ENCODE measurements at regions not wholly inside any gene's neighbourhood (a gene's known extent, or its start where the extent isn't known, plus 50 kb on each side); places are given as distances from the start of the nearest gene placed in this dataset.

- peaks cover 8% of the 10 kb centered on the region for H3K4me1 ChIP-seq (ENCODE audit: control insufficient read depth, insufficient read depth, low read length)
- no peak overlapping the region for H3K4me3 ChIP-seq (ENCODE audit: insufficient read depth, low read depth, low read length)
- H3K9me3 ChIP-seq (ENCODE audit: control insufficient read depth, low read length), result no peaks in the 10 kb centered on the region
- no peak overlapping the region for H3K27ac ChIP-seq (ENCODE audit: insufficient read depth, low read depth, low read length, poor library complexity, severe bottlenecking)
- H3K36me3 ChIP-seq (ENCODE audit: control insufficient read depth, insufficient read depth, low read length), result no peaks in the 10 kb centered on the region
- WGBS, 2 experiments, result 78 to 79% methylated on average over 4 of the region's 4 CpGs
- H3K27me3 ChIP-seq (ENCODE audit: control insufficient read depth, insufficient read depth, low read length, poor library complexity, severe bottlenecking), result no peaks in the 10 kb centered on the region
Observed at GRCh38 chr11:91817996-91818395, 406.6 kb upstream of the FAT3 start.

GRCh38 chr11:91813263-91813662 is 411.4 kb upstream of the FAT3 start:
- no peaks in the 10 kb centered on the region for H3K9me3 ChIP-seq (ENCODE audit: control insufficient read depth, low read length)

GRCh38 chr11:91810871-91811270 is 413.7 kb upstream of the FAT3 start:
- Histone ChIP-seq H3K4me1 (ENCODE audit: control insufficient read depth, insufficient read depth, low read length) (no peaks in the 10 kb centered on the region), H3K4me3 (ENCODE audit: insufficient read depth, low read depth, low read length) (no peak overlapping the region), H3K27ac (ENCODE audit: insufficient read depth, low read depth, low read length, poor library complexity, severe bottlenecking) (no peak overlapping the region), H3K36me3 (ENCODE audit: control insufficient read depth, insufficient read depth, low read length) (no peaks in the 10 kb centered on the region), H3K9me3 (ENCODE audit: control insufficient read depth, low read length) (no peaks in the 10 kb centered on the region), H3K27me3 (ENCODE audit: control insufficient read depth, insufficient read depth, low read length, poor library complexity, severe bottlenecking) (no peaks in the 10 kb centered on the region)
- 96 to 98% methylated on average over 3 of the region's 3 CpGs for whole genome bisulfite sequencing, 2 experiments

More at GRCh38 chr11:91813263-91813662, 411.4 kb upstream of the FAT3 start:
- Histone ChIP-seq H3K4me3 (ENCODE audit: insufficient read depth, low read depth, low read length) (no peak overlapping the region), H3K27me3 (ENCODE audit: control insufficient read depth, insufficient read depth, low read length, poor library complexity, severe bottlenecking) (no peaks in the 10 kb centered on the region), H3K36me3 (ENCODE audit: control insufficient read depth, insufficient read depth, low read length) (no peaks in the 10 kb centered on the region), H3K4me1 (ENCODE audit: control insufficient read depth, insufficient read depth, low read length) (peaks cover 3% of the 10 kb centered on the region), H3K27ac (ENCODE audit: insufficient read depth, low read depth, low read length, poor library complexity, severe bottlenecking) (no peak overlapping the region)

- no peaks in the 10 kb centered on the region for H3K9me3 ChIP-seq (ENCODE audit: control insufficient read depth, low read length)
- no CpG with 5 or more reads among the region's 1 CpG for WGBS, 2 experiments
- H3K4me3 ChIP-seq (ENCODE audit: insufficient read depth, low read depth, low read length), result no peak overlapping the region
- H3K36me3 ChIP-seq (ENCODE audit: control insufficient read depth, insufficient read depth, low read length), result no peaks in the 10 kb centered on the region
- peaks cover 10% of the 10 kb centered on the region for H3K4me1 ChIP-seq (ENCODE audit: control insufficient read depth, insufficient read depth, low read length)
- no peak overlapping the region for H3K27ac ChIP-seq (ENCODE audit: insufficient read depth, low read depth, low read length, poor library complexity, severe bottlenecking)
- no peaks in the 10 kb centered on the region for H3K27me3 ChIP-seq (ENCODE audit: control insufficient read depth, insufficient read depth, low read length, poor library complexity, severe bottlenecking)
Observed at GRCh38 chr11:91805293-91805692, 419.3 kb upstream of the FAT3 start.

GRCh38 chr11:91804042-91804441 is 420.6 kb upstream of the FAT3 start:
- H3K4me3 ChIP-seq (ENCODE audit: insufficient read depth, low read depth, low read length), result no peak overlapping the region
- H3K9me3 ChIP-seq (ENCODE audit: control insufficient read depth, low read length), result no peaks in the 10 kb centered on the region
- no peaks in the 10 kb centered on the region for H3K36me3 ChIP-seq (ENCODE audit: control insufficient read depth, insufficient read depth, low read length)
- no peak overlapping the region for H3K27ac ChIP-seq (ENCODE audit: insufficient read depth, low read depth, low read length, poor library complexity, severe bottlenecking)
- WGBS, 2 experiments, result 18 to 23% methylated on average over 1 of the region's 1 CpG
- H3K4me1 ChIP-seq (ENCODE audit: control insufficient read depth, insufficient read depth, low read length), result peaks cover 10% of the 10 kb centered on the region
- no peaks in the 10 kb centered on the region for H3K27me3 ChIP-seq (ENCODE audit: control insufficient read depth, insufficient read depth, low read length, poor library complexity, severe bottlenecking)

- Histone ChIP-seq H3K4me3 (ENCODE audit: insufficient read depth, low read depth, low read length) (no peak overlapping the region), H3K36me3 (ENCODE audit: control insufficient read depth, insufficient read depth, low read length) (no peaks in the 10 kb centered on the region), H3K4me1 (ENCODE audit: control insufficient read depth, insufficient read depth, low read length) (peaks cover 10% of the 10 kb centered on the region), H3K9me3 (ENCODE audit: control insufficient read depth, low read length) (no peaks in the 10 kb centered on the region), H3K27ac (ENCODE audit: insufficient read depth, low read depth, low read length, poor library complexity, severe bottlenecking) (no peak overlapping the region), H3K27me3 (ENCODE audit: control insufficient read depth, insufficient read depth, low read length, poor library complexity, severe bottlenecking) (no peaks in the 10 kb centered on the region)
- WGBS, 2 experiments, result 71 to 75% methylated on average over 6 of the region's 6 CpGs
Observed at GRCh38 chr11:91802475-91802874, 422.1 kb upstream of the FAT3 start.

- Histone ChIP-seq H3K36me3 (ENCODE audit: control insufficient read depth, insufficient read depth, low read length) (no peaks in the 10 kb centered on the region), H3K4me3 (ENCODE audit: insufficient read depth, low read depth, low read length) (no peak overlapping the region), H3K9me3 (ENCODE audit: control insufficient read depth, low read length) (no peaks in the 10 kb centered on the region), H3K4me1 (ENCODE audit: control insufficient read depth, insufficient read depth, low read length) (peaks cover 10% of the 10 kb centered on the region), H3K27me3 (ENCODE audit: control insufficient read depth, insufficient read depth, low read length, poor library complexity, severe bottlenecking) (no peaks in the 10 kb centered on the region), H3K27ac (ENCODE audit: insufficient read depth, low read depth, low read length, poor library complexity, severe bottlenecking) (no peak overlapping the region)
- WGBS, 2 experiments, result 92 to 96% methylated on average over 9 of the region's 9 CpGs
Observed at GRCh38 chr11:91800208-91800914, 424.3 kb upstream of the FAT3 start.

GRCh38 chr11:91798240-91798639 is 426.4 kb upstream of the FAT3 start:
- no peaks in the 10 kb centered on the region for H3K9me3 ChIP-seq (ENCODE audit: control insufficient read depth, low read length)
- WGBS, 2 experiments, result 93 to 98% methylated on average over 7 of the region's 7 CpGs
- no peaks in the 10 kb centered on the region for H3K36me3 ChIP-seq (ENCODE audit: control insufficient read depth, insufficient read depth, low read length)
- H3K4me3 ChIP-seq (ENCODE audit: insufficient read depth, low read depth, low read length), result no peak overlapping the region
- H3K27me3 ChIP-seq (ENCODE audit: control insufficient read depth, insufficient read depth, low read length, poor library complexity, severe bottlenecking), result no peaks in the 10 kb centered on the region
- H3K27ac ChIP-seq (ENCODE audit: insufficient read depth, low read depth, low read length, poor library complexity, severe bottlenecking), result no peak overlapping the region
- peaks cover 8% of the 10 kb centered on the region for H3K4me1 ChIP-seq (ENCODE audit: control insufficient read depth, insufficient read depth, low read length)

GRCh38 chr11:91796999-91797398 is 427.6 kb upstream of the FAT3 start:
- Histone ChIP-seq H3K36me3 (ENCODE audit: control insufficient read depth, insufficient read depth, low read length) (no peaks in the 10 kb centered on the region), H3K27me3 (ENCODE audit: control insufficient read depth, insufficient read depth, low read length, poor library complexity, severe bottlenecking) (no peaks in the 10 kb centered on the region)

GRCh38 chr11:91795139-91795887 is 429.3 kb upstream of the FAT3 start:
- Histone ChIP-seq H3K27ac (ENCODE audit: insufficient read depth, low read depth, low read length, poor library complexity, severe bottlenecking) (no peak overlapping the region), H3K27me3 (ENCODE audit: control insufficient read depth, insufficient read depth, low read length, poor library complexity, severe bottlenecking) (no peaks in the 10 kb centered on the region), H3K36me3 (ENCODE audit: control insufficient read depth, insufficient read depth, low read length) (no peaks in the 10 kb centered on the region), H3K4me3 (ENCODE audit: insufficient read depth, low read depth, low read length) (no peak overlapping the region), H3K4me1 (ENCODE audit: control insufficient read depth, insufficient read depth, low read length) (no peaks in the 10 kb centered on the region), H3K9me3 (ENCODE audit: control insufficient read depth, low read length) (no peaks in the 10 kb centered on the region)
- 83% methylated on average over 1 of the region's 2 CpGs; no CpG with 5 or more reads in 1 of the 2 experiments for WGBS, 2 experiments

More at GRCh38 chr11:91796999-91797398, 427.6 kb upstream of the FAT3 start:
- no peaks in the 10 kb centered on the region for H3K4me1 ChIP-seq (ENCODE audit: control insufficient read depth, insufficient read depth, low read length)
- H3K9me3 ChIP-seq (ENCODE audit: control insufficient read depth, low read length), result no peaks in the 10 kb centered on the region
- H3K27ac ChIP-seq (ENCODE audit: insufficient read depth, low read depth, low read length, poor library complexity, severe bottlenecking), result no peak overlapping the region
- H3K4me3 ChIP-seq (ENCODE audit: insufficient read depth, low read depth, low read length), result no peak overlapping the region
